ENCODE measurements at regions not wholly inside any gene's neighbourhood (a gene's known extent, or its start where the extent isn't known, plus 50 kb on each side); places are given as distances from the start of the nearest gene placed in this dataset.

GRCh38 chr1:221439008-221439746 is 302.7 kb downstream of the DUSP10 start:
- no peak overlapping the region for H3K4me3 ChIP-seq (ENCODE audit: low read length)
- no peak for DNase-seq (ENCODE audit: low read depth)
- TF ChIP-seq CTCF (conservative IDR thresholded peaks at IDR 0.05; ENCODE audit: low read depth, low read length), result no peak

- H3K4me3 ChIP-seq (ENCODE audit: low read length), result no peak overlapping the region
Observed at GRCh38 chr1:221439747-221440501, 302.0 kb downstream of the DUSP10 start.

GRCh38 chr1:221440658-221441057 is 301.2 kb downstream of the DUSP10 start:
- peak; percentile 23 for TF ChIP-seq CTCF (conservative IDR thresholded peaks at IDR 0.05; ENCODE audit: low read depth, low read length)
- H3K4me3 ChIP-seq (ENCODE audit: low read length), result peak overlapping the region; percentile 8
- peak; percentile 93 for DNase-seq (ENCODE audit: low read depth)

More at GRCh38 chr1:221439747-221440501, 302.0 kb downstream of the DUSP10 start:
- TF ChIP-seq CTCF (conservative IDR thresholded peaks at IDR 0.05; ENCODE audit: low read depth, low read length), result no peak
- peak; percentile 99 for DNase-seq (ENCODE audit: low read depth)

GRCh38 chr1:221442056-221442455 is 299.8 kb downstream of the DUSP10 start:
- no peak for DNase-seq (ENCODE audit: low read depth)
- no peak overlapping the region for H3K4me3 ChIP-seq (ENCODE audit: low read length)
- no peak for TF ChIP-seq CTCF (conservative IDR thresholded peaks at IDR 0.05; ENCODE audit: low read depth, low read length)

- no peak for TF ChIP-seq CTCF (conservative IDR thresholded peaks at IDR 0.05; ENCODE audit: low read depth, low read length)
- H3K4me3 ChIP-seq (ENCODE audit: low read length), result no peak overlapping the region
- no peak for DNase-seq (ENCODE audit: low read depth)
Observed at GRCh38 chr1:221444346-221444745, 297.5 kb downstream of the DUSP10 start.

- no peak for DNase-seq (ENCODE audit: low read depth)
- TF ChIP-seq CTCF (conservative IDR thresholded peaks at IDR 0.05; ENCODE audit: low read depth, low read length), result no peak
- H3K4me3 ChIP-seq (ENCODE audit: low read length), result no peak overlapping the region
Observed at GRCh38 chr1:221448585-221449175, 293.2 kb downstream of the DUSP10 start.

All from retinal pigment epithelial cell (primary cell).